Liver (tissue), 8 donors: ENCODE measurements at regions not wholly inside any gene's neighbourhood (a gene's known extent, or its start where the extent isn't known, plus 50 kb on each side); places are given as distances from the start of the nearest gene placed in this dataset.

Experiments used
- DNase-seq: peaks from one replicate; pipeline ENCODE4 v3.0.0-alpha.2; 2017; ENCODE audit warnings: low spot score
- H3K27ac ChIP-seq, 2 donors: one replicate each; pipeline ENCODE4 v1.7.0; 2013; ENCODE audit warnings: inconsistent platforms in 2 of 2, low read length in 2 of 2, control low read depth in 1 of 2, low read depth in 1 of 2, mild to moderate bottlenecking in 1 of 2
- H3K27me3 ChIP-seq, 4 donors: one replicate each; pipeline versions ENCODE4 v1.6.1 to v1.7.0; 2013; ENCODE audit warnings: low read length in 3 of 4, inconsistent platforms in 1 of 4, mild to moderate bottlenecking in 1 of 4, moderate library complexity in 1 of 4; ENCODE audit not compliant: control insufficient read depth in 4 of 4, insufficient read depth in 4 of 4
- H3K36me3 ChIP-seq, 4 donors: one replicate each; pipeline versions ENCODE4 v1.6.1 to v1.7.0; 2013; ENCODE audit warnings: low read length in 3 of 4, mild to moderate bottlenecking in 3 of 4, low read depth in 1 of 4, moderate library complexity in 1 of 4; ENCODE audit not compliant: control insufficient read depth in 4 of 4, insufficient read depth in 3 of 4
- H3K4me1 ChIP-seq, 4 donors: one replicate each; pipeline versions ENCODE4 v1.6.1 to v1.7.0; 2013; ENCODE audit warnings: low read length in 3 of 4, mild to moderate bottlenecking in 3 of 4, moderate library complexity in 1 of 4; ENCODE audit not compliant: control insufficient read depth in 4 of 4, insufficient read depth in 4 of 4
- H3K4me3 ChIP-seq, 3 donors: one replicate each; pipeline versions ENCODE4 v1.6.1 to v1.7.0; 2013; ENCODE audit warnings: low read length in 3 of 3, control low read depth in 1 of 3, low read depth in 1 of 3, mild to moderate bottlenecking in 1 of 3
- H3K9ac ChIP-seq, 2 donors: one replicate each; pipeline ENCODE4 v1.7.0; 2013; ENCODE audit warnings: low read length in 2 of 2, mild to moderate bottlenecking in 2 of 2, moderate library complexity in 2 of 2, control low read depth in 1 of 2, low read depth in 1 of 2
- H3K9me3 ChIP-seq, 4 donors: one replicate each; pipeline versions ENCODE4 v1.6.1 to v1.7.0; 2013; ENCODE audit warnings: low read length in 3 of 4; ENCODE audit not compliant: control insufficient read depth in 4 of 4
- FOXA1 ChIP-seq: IDR thresholded peaks from 2 replicates; pipeline ENCODE4 v1.6.1; 2016; ENCODE audit warnings: antibody characterized with exemption
- FOXA2 ChIP-seq: IDR thresholded peaks from 2 replicates; pipeline ENCODE4 v1.6.1; 2016; ENCODE audit warnings: antibody characterized with exemption
- GABPA ChIP-seq, 2 donors: IDR thresholded peaks in 1 of 2; conservative IDR thresholded peaks in 1 of 2; 2 replicates each; pipeline ENCODE4 v1.6.1; 2016; ENCODE audit warnings: antibody characterized with exemption in 2 of 2, mild to moderate bottlenecking in 1 of 2, moderate library complexity in 1 of 2
- HNF4A ChIP-seq, 2 donors: conservative IDR thresholded peaks; 2 replicates each; pipeline ENCODE4 v1.6.1; 2016; ENCODE audit warnings: antibody characterized with exemption in 2 of 2, mild to moderate bottlenecking in 2 of 2
- HNF4G ChIP-seq: IDR thresholded peaks from 2 replicates; pipeline ENCODE4 v1.6.1; 2016; ENCODE audit warnings: antibody characterized with exemption
- JUND ChIP-seq, 2 donors: IDR thresholded peaks; 2 replicates each; pipeline ENCODE4 v1.6.1; 2016; ENCODE audit warnings: antibody characterized with exemption in 2 of 2
- NR2F2 ChIP-seq: IDR thresholded peaks from 2 replicates; pipeline ENCODE4 v1.6.1; 2016; ENCODE audit warnings: antibody characterized with exemption
- RAD21 ChIP-seq, 2 donors: IDR thresholded peaks; 2 replicates each; pipeline ENCODE4 v1.6.1; 2016; ENCODE audit warnings: antibody characterized with exemption in 2 of 2, mild to moderate bottlenecking in 2 of 2
- RXRA ChIP-seq, 2 donors: IDR thresholded peaks; 2 replicates each; pipeline ENCODE4 v1.6.1; 2017 to 2018; ENCODE audit warnings: antibody characterized with exemption in 2 of 2, mild to moderate bottlenecking in 1 of 2
- SP1 ChIP-seq: IDR thresholded peaks from 2 replicates; pipeline ENCODE4 v1.6.1; 2018; ENCODE audit warnings: antibody characterized with exemption, mild to moderate bottlenecking
- TAF1 ChIP-seq: conservative IDR thresholded peaks from 2 replicates; pipeline ENCODE4 v1.6.1; 2016; ENCODE audit warnings: antibody characterized with exemption, mild to moderate bottlenecking
- YY1 ChIP-seq: IDR thresholded peaks from 2 replicates; pipeline ENCODE4 v1.6.1; 2016; ENCODE audit warnings: antibody characterized with exemption, mild to moderate bottlenecking
- WGBS: extraction: QIAGEN DNeasy Blood & Tissue Kit; methylation state at CpG from one replicate; pipeline ENCODE4 v1.1.7; 2013; 5-methylcytosine and 5-hydroxymethylcytosine counted together
- TF ChIP-seq, protein P1 (sequence below): IDR thresholded peaks from 2 replicates; pipeline ENCODE4 v1.6.1; 2016; ENCODE audit warnings: antibody characterized with exemption
- TF ChIP-seq, protein P2 (sequence below): fragments of 150-350 bp; IDR thresholded peaks from 2 replicates; pipeline ENCODE4 v1.5.1; 2017; ENCODE audit warnings: improper control_type of control experiment, low read depth, low read length; ENCODE audit not compliant: missing input control
- TF ChIP-seq, protein P3 (sequence below): IDR thresholded peaks from 2 replicates; pipeline ENCODE4 v1.6.1; 2016; ENCODE audit warnings: antibody characterized with exemption
- TF ChIP-seq, protein P4 (sequence below): IDR thresholded peaks from 2 replicates; pipeline ENCODE4 v1.6.1; 2016; ENCODE audit warnings: antibody characterized with exemption
- donor health status: healthy.
- donor health status: healthy.
- donor health status: healthy.
- donor health status: healthy.
- donor health status: healthy.

DNA sequence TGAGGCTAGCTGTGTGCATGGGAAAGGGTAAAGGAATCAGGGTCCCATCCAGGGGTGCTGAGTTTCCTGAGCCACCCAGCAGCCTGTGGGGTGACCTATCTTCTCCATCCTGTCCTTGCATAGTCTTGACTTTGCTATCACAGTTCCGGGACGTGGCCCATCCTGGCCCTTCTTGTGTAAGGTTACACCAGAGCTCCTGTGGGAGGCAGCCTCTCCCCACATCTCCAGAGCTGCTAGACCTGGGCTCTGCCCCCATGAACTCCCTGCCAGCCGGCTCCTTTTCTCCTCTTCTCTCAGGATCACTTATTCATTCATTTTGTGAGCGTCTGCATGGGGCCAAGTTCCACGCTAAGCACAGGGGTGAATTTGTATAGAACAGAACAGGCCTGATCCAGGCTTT lies 238.9 kb downstream of the TSHZ3 start:
- H3K36me3 ChIP-seq, result no peaks in the 10 kb centered on the region
- TF ChIP-seq HNF4G, result no peak
- no peak for TF ChIP-seq GABPA (IDR thresholded peaks at IDR 0.05 in 1 of 2, conservative IDR thresholded peaks at IDR 0.05 in 1 of 2)
- TF ChIP-seq RXRA (IDR thresholded peaks at IDR 0.05), result no peak
- peak in 1 of 2 donors; percentile 12 for TF ChIP-seq RAD21 (IDR thresholded peaks at IDR 0.05)
- TF ChIP-seq FOXA1, result no peak
- no peak overlapping the region for H3K4me3 ChIP-seq
- no peaks in the 10 kb centered on the region for H3K9me3 ChIP-seq
- no peak for DNase-seq
- no peak overlapping the region for H3K9ac ChIP-seq
- no peaks in the 10 kb centered on the region for H3K4me1 ChIP-seq
- H3K27ac ChIP-seq, result no peak overlapping the region
- 57% methylated on average over 5 of the region's 5 CpGs for WGBS
- peaks cover 0 to 6% (median 0%) of the 10 kb centered on the region in 4 donors for H3K27me3 ChIP-seq

DNA sequence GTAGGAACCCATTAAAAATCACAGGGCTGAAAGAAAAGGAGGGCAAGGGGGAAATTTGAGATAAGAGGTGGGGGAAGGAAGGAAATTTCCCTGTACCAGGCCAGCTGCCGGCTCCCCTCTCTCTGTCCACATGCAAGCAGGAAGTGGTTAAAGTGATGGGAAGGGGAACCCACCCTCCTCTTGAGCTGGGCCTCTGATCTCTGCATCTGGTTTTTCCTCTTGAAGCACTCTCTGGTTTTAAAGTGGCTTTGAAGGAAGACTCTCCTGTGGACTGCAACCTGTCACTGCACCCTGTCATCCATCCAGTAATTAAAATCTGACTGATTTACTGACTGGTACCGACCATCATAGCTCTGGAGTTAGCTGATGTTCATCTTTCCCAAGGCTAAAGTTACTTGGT lies 239.6 kb downstream of the TSHZ3 start:
- no peak for TF ChIP-seq HNF4A (conservative IDR thresholded peaks at IDR 0.05)
- no peak for TF ChIP-seq HNF4G
- TF ChIP-seq, protein P1, sequence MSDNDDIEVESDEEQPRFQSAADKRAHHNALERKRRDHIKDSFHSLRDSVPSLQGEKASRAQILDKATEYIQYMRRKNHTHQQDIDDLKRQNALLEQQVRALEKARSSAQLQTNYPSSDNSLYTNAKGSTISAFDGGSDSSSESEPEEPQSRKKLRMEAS, result no peak
- no peak for TF ChIP-seq RXRA (IDR thresholded peaks at IDR 0.05)
- TF ChIP-seq NR2F2, result no peak
- no peak for TF ChIP-seq FOXA1
- no peak for TF ChIP-seq YY1
- TF ChIP-seq SP1, result no peak
- TF ChIP-seq, protein P2, sequence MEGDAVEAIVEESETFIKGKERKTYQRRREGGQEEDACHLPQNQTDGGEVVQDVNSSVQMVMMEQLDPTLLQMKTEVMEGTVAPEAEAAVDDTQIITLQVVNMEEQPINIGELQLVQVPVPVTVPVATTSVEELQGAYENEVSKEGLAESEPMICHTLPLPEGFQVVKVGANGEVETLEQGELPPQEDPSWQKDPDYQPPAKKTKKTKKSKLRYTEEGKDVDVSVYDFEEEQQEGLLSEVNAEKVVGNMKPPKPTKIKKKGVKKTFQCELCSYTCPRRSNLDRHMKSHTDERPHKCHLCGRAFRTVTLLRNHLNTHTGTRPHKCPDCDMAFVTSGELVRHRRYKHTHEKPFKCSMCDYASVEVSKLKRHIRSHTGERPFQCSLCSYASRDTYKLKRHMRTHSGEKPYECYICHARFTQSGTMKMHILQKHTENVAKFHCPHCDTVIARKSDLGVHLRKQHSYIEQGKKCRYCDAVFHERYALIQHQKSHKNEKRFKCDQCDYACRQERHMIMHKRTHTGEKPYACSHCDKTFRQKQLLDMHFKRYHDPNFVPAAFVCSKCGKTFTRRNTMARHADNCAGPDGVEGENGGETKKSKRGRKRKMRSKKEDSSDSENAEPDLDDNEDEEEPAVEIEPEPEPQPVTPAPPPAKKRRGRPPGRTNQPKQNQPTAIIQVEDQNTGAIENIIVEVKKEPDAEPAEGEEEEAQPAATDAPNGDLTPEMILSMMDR, result no peak
- Histone ChIP-seq H3K4me1 (no peaks in the 10 kb centered on the region), H3K27ac (no peak overlapping the region), H3K4me3 (no peak overlapping the region), H3K9me3 (no peaks in the 10 kb centered on the region), H3K27me3 (peaks cover 0 to 6% (median 0%) of the 10 kb centered on the region in 4 donors), H3K9ac (no peak overlapping the region), H3K36me3 (no peaks in the 10 kb centered on the region)
- DNase-seq, result no peak
- 39% methylated on average over 2 of the region's 2 CpGs for WGBS

DNA sequence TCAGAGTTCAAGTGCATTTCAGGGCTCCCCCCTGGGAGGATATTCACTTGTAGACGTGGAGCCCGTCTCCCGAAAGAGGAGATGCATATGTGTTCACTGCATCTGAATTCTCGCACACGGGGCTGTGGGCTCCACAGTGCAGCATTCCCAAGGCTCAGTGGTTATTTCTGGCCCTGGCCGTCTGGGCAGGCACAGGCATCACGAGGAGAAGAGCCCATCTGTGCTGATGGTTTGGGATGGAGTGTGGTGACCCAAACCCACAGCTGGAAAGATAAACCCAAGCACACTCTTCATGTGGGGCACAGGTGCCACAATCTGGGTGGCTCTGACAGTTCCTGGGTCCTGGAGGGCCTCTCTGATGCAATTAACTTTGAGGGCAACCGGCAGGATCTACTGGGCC lies 242.1 kb downstream of the TSHZ3 start:
- peaks cover 0 to 6% (median 1%) of the 10 kb centered on the region in 4 donors for H3K27me3 ChIP-seq
- no peak overlapping the region for H3K9ac ChIP-seq
- no peaks in the 10 kb centered on the region for H3K9me3 ChIP-seq
- 78% methylated on average over 8 of the region's 8 CpGs for WGBS
- H3K36me3 ChIP-seq, result no peaks in the 10 kb centered on the region
- H3K4me1 ChIP-seq, result no peaks in the 10 kb centered on the region
- TF ChIP-seq, protein P3, sequence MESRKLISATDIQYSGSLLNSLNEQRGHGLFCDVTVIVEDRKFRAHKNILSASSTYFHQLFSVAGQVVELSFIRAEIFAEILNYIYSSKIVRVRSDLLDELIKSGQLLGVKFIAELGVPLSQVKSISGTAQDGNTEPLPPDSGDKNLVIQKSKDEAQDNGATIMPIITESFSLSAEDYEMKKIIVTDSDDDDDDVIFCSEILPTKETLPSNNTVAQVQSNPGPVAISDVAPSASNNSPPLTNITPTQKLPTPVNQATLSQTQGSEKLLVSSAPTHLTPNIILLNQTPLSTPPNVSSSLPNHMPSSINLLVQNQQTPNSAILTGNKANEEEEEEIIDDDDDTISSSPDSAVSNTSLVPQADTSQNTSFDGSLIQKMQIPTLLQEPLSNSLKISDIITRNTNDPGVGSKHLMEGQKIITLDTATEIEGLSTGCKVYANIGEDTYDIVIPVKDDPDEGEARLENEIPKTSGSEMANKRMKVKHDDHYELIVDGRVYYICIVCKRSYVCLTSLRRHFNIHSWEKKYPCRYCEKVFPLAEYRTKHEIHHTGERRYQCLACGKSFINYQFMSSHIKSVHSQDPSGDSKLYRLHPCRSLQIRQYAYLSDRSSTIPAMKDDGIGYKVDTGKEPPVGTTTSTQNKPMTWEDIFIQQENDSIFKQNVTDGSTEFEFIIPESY, result no peak
- TF ChIP-seq RAD21 (IDR thresholded peaks at IDR 0.05) (no peak), NR2F2 (no peak), FOXA1 (no peak), TAF1 (no peak), JUND (IDR thresholded peaks at IDR 0.05) (no peak), FOXA2 (no peak), YY1 (no peak), HNF4A (conservative IDR thresholded peaks at IDR 0.05) (no peak)
- TF ChIP-seq, protein P2, result no peak
- TF ChIP-seq, protein P4, sequence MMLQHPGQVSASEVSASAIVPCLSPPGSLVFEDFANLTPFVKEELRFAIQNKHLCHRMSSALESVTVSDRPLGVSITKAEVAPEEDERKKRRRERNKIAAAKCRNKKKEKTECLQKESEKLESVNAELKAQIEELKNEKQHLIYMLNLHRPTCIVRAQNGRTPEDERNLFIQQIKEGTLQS, result no peak
- no peak for DNase-seq
- H3K4me3 ChIP-seq, result no peak overlapping the region
- H3K27ac ChIP-seq, result no peak overlapping the region
